ENCODE measurements at regions not wholly inside any gene's neighbourhood (a gene's known extent, or its start where the extent isn't known, plus 50 kb on each side); places are given as distances from the start of the nearest gene placed in this dataset.

DNA sequence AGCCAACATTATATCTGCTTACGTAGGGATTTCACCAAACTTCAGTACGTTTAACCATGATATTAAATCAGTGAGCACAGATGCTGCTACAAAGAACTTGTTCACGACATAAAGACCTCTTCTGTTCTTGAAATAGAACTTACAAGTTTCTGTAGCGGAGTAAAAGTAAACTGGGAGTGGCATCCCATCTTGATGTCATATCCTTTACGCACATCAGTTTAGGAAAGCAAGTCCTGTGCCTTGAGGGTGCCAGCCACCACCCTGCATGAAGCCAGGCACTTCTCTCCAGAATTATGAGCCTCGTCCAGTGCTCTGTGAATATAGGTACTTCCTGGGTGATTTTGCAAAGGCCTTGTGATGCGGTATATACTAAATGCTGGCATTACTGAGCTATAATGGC is 122.6 kb downstream of the BTBD3 start:
- no peak for TF ChIP-seq POLR2AphosphoS5 (IDR thresholded peaks at IDR 0.05)
- TF ChIP-seq, protein P1, sequence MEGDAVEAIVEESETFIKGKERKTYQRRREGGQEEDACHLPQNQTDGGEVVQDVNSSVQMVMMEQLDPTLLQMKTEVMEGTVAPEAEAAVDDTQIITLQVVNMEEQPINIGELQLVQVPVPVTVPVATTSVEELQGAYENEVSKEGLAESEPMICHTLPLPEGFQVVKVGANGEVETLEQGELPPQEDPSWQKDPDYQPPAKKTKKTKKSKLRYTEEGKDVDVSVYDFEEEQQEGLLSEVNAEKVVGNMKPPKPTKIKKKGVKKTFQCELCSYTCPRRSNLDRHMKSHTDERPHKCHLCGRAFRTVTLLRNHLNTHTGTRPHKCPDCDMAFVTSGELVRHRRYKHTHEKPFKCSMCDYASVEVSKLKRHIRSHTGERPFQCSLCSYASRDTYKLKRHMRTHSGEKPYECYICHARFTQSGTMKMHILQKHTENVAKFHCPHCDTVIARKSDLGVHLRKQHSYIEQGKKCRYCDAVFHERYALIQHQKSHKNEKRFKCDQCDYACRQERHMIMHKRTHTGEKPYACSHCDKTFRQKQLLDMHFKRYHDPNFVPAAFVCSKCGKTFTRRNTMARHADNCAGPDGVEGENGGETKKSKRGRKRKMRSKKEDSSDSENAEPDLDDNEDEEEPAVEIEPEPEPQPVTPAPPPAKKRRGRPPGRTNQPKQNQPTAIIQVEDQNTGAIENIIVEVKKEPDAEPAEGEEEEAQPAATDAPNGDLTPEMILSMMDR (IDR thresholded peaks at IDR 0.05) = no peak
